HG02798 (cell line): ENCODE measurements at regions not wholly inside any gene's neighbourhood (a gene's known extent, or its start where the extent isn't known, plus 50 kb on each side); places are given as distances from the start of the nearest gene placed in this dataset.

Experiments used
- ATAC-seq: cut with Tn5 transposase; IDR thresholded peaks from one replicate; pipeline ENCODE4 v1.9.1; 2021; ENCODE audit warnings: mild to moderate bottlenecking; ENCODE audit not compliant: unreplicated experiment, poor library complexity

- no peak for ATAC-seq
Measured at GRCh38 chr12:18895946-18896345, 158.0 kb downstream of the CAPZA3 start.

DNA sequence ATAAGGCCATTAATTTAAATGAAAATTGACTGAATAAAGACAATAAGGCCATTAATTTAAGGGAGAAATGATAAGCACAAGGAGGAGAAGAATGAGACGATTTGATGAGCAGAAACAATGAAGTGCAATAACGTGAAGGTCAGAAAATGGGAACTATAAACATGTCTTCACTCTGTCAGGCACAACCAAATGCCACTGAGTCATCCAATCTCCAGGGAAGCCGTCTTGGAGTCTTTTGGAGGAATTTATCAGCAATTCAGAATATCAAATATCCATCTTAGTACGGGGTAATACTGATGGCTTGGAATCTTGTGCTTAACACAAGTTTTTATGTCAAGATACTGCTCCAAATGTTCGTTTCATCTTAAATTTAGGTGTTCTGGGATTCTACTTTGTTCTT is 159.9 kb downstream of the CAPZA3 start:
- no peak for ATAC-seq

DNA sequence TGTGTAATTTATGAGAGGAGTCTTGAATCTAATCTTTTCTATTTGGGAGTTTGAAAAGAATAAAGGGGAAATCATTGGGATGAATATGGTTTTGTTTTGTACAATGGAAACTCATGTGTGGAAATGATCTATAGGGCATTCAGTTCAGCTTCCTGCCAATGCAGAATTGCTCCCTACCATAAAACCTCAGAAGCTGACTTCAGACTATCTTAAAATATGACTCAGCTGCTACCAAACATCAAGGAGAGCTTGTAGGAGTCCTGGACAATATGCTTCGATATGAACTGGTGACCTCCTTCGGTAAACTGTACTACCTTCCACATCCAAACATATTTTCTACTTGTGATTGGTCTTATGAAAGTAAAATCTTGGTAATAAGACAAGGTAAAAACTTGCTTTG is 160.6 kb downstream of the CAPZA3 start:
- no peak for ATAC-seq

- ATAC-seq = no peak
Measured at GRCh38 chr12:18899162-18899561, 161.2 kb downstream of the CAPZA3 start.

- ATAC-seq = no peak
Measured at GRCh38 chr12:18899678-18900317, 161.9 kb downstream of the CAPZA3 start.

GRCh38 chr12:18905134-18905533 is 167.2 kb downstream of the CAPZA3 start:
- no peak for ATAC-seq

DNA sequence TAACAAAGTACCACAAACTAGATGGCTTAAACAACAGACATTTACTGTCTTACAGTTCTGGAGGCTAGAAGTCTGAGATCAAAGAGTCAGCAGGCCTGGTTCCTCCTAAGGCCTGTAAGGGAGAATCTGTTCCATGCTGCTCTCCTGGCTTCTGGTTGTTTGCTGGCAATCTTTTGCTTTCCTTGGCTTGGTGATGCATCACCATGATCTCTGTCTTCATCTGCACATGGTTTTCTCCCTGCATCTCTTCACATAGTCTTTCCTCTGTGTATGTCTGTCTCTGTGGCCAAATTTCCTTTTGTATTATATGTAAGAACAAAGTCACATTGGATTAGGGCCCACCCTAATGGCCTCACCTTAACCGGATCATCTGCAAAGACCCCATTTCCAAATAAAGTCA is 168.5 kb downstream of the CAPZA3 start:
- ATAC-seq = no peak

GRCh38 chr12:18907127-18907526 is 169.2 kb downstream of the CAPZA3 start:
- no peak for ATAC-seq

- no peak for ATAC-seq
Measured at GRCh38 chr12:18907728-18908127, 169.8 kb downstream of the CAPZA3 start.

- ATAC-seq = no peak
Measured at GRCh38 chr12:18908191-18908590, 170.3 kb downstream of the CAPZA3 start.

GRCh38 chr12:18919871-18920511 is 182.1 kb downstream of the CAPZA3 start:
- no peak for ATAC-seq

DNA sequence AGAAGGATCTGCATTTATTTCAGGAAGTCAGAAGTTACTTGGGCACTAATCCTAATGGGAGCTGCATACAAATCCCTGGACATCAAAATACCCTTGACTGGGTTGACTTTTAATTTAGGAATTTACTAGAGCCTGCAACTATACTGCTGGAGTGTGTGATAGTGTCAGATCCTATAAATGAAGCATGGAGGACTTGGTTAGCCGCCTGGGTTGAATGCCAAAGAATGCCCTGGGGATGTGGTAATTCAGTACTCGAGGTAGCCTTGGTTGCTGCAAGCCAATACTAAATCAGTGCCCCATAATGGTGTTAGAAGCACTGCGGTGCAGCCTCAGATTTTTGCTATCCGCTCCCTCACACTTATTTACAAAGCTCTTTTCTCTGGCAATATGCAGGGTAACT is 184.9 kb downstream of the CAPZA3 start:
- no peak for ATAC-seq

- no peak for ATAC-seq
Measured at GRCh38 chr12:18923721-18924120, 185.8 kb downstream of the CAPZA3 start.

GRCh38 chr12:18926188-18926587 is 188.3 kb downstream of the CAPZA3 start:
- no peak for ATAC-seq

DNA sequence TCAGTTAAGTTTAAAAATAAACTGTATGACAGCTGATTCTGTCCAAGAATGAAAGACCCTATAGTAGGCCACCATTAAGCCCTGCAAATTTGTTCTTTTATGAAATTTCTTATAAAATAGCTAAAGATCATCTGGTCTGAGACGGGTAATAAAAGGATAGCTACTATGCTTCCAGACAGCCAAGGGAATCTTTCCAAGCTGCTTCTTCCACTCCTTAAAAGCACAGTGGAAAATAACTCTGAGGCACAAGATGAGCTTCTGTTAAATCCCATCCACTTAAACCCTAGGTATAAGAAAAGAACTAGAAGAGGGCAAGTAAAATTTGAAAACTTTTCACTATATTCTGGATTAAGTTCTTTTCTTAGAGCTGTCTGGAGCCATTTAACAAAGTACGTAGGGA is 194.3 kb downstream of the CAPZA3 start:
- ATAC-seq = no peak

DNA sequence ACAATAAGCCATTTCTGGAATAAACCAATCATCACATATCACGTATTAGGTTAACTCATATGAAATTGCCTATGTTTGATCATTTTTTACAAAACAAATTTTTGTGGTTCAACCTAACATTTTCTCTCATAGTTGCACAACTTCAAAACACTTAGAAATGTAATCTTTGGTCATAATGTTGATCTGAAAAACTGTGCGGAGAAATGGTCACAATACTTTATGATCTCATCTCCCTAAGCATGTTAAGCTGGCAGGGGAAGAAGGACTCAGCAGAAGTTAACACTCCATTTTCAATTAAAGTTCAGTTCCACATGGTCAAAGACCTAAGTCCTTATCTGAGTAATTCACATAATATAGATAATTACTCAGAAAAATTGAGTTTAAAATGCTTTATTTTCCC is 194.8 kb downstream of the CAPZA3 start:
- no peak for ATAC-seq

DNA sequence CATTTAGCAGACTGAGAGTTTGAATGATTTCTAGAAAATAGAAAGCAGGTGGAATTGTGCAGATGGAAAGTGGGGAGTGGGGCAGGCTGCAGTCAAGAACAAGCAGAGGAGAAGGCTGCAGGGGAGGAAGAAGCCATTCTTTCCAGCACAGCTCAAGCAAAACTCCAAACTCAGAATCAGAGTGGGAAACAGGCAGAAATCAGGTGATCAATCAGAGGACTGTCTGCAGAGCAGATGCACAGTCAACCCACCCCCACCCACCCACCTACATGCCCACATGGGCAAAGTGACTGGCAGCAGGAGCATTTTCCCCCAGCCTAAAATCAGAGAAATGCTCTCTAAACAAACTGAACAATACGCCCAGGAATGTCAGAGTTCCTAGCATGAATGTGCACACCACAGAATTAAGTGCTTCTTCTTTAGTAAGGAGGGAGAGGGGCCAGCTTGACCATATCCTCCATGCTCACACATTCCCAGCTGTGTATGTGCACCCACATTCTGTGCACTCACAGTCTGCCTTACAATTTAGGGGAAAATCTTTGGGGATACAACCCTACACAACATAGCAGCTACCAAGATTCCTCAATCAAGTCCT is 194.1 kb upstream of the PLEKHA5 start:
- no peak for ATAC-seq

- ATAC-seq = no peak
Measured at GRCh38 chr12:18939051-18939450, 190.5 kb upstream of the PLEKHA5 start.

GRCh38 chr12:18942669-18943068 is 186.9 kb upstream of the PLEKHA5 start:
- no peak for ATAC-seq

DNA sequence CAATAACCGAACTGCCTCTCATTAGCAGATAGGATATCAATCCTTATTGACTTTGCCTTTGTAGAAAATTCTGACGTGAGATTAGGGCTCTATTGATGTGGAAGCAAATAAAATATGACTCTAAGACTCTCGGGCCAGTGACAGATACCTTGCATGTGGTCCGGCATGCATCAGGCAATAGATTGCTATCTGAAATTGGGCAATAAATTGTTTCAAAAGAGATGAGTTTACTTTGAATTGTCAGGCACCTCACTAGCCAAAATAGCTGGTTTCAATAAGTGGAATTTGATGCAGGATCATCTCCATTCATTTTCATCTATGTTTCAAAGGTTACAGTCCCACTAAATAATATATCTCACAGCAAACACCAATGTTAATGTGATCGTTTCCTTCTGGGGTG is 186.3 kb upstream of the PLEKHA5 start:
- no peak for ATAC-seq

DNA sequence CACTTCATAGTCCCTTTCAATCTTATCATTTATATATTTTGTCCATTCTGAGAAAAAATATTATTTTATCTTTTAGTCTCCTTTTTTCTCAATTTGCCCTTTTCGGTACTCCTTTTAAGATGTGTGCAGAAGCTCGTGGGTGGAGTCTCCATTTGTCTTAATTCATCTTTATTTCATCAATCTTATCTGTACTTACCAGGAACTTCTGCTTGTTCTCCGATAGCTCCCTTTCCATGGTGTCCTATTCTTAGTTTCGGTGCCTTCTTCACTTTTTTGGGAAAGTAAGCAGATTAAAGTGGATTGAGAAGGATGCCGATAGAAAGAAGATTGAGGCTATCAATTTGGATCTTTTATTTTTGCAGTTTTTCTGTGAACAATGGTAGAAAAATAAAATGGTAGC is 183.4 kb upstream of the PLEKHA5 start:
- ATAC-seq = no peak

DNA sequence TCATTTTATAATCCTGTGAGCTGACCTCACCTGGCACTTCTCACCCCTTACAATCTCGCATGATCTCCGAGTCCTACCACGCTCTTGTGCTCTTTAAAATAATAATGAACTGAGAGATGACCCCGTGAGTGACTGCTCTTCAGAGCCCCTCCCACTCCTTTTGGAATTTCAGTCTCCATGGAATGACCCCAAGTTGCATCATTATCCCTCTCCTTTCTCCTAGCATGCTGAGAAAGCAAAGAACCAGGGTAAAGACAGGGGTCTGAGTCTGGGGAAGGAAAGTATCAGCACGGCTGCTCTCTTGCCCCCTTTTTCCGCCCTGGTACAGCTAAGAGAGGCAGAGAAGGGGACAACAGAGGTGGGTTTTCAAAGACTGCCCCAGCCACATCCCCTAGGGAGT is 178.3 kb upstream of the PLEKHA5 start:
- no peak for ATAC-seq
